GM19397 (cell line): ENCODE measurements at regions not wholly inside any gene's neighbourhood (a gene's known extent, or its start where the extent isn't known, plus 50 kb on each side); places are given as distances from the start of the nearest gene placed in this dataset.

Experiments used
- ATAC-seq: cut with Tn5 transposase; IDR thresholded peaks from one replicate; pipeline ENCODE4 v1.9.1; 2021; ENCODE audit warnings: mild to moderate bottlenecking, moderate library complexity; ENCODE audit not compliant: unreplicated experiment

GRCh38 chr18:45168866-45169600, 446.2 kb upstream of the SLC14A2 start:
- ATAC-seq: no peak

GRCh38 chr18:45169610-45170009, 445.7 kb upstream of the SLC14A2 start:
- no peak for ATAC-seq

GRCh38 chr18:45171679-45172191, 443.5 kb upstream of the SLC14A2 start:
- no peak for ATAC-seq

GRCh38 chr18:45173327-45173726, 441.9 kb upstream of the SLC14A2 start:
- no peak for ATAC-seq

- ATAC-seq: no peak
Measured at GRCh38 chr18:45173799-45174519, 441.3 kb upstream of the SLC14A2 start.

GRCh38 chr18:45174629-45175136, 440.6 kb upstream of the SLC14A2 start:
- ATAC-seq: no peak

- no peak for ATAC-seq
Measured at GRCh38 chr18:45175511-45175910, 439.8 kb upstream of the SLC14A2 start.

- no peak for ATAC-seq
Measured at GRCh38 chr18:45186832-45187231, 428.4 kb upstream of the SLC14A2 start.

GRCh38 chr18:45191795-45192194, 423.5 kb upstream of the SLC14A2 start:
- no peak for ATAC-seq

- ATAC-seq: peak; percentile 98
Measured at GRCh38 chr18:45197526-45197970, 417.7 kb upstream of the SLC14A2 start.

- ATAC-seq: no peak
Measured at GRCh38 chr18:45198526-45198925, 416.8 kb upstream of the SLC14A2 start.

GRCh38 chr18:45201029-45201428, 414.2 kb upstream of the SLC14A2 start:
- ATAC-seq: no peak

- ATAC-seq: no peak
Measured at GRCh38 chr18:45201489-45201888, 413.8 kb upstream of the SLC14A2 start.

GRCh38 chr18:45202061-45202460, 413.2 kb upstream of the SLC14A2 start:
- ATAC-seq: no peak

GRCh38 chr18:45203677-45204076, 411.6 kb upstream of the SLC14A2 start:
- no peak for ATAC-seq

- ATAC-seq: no peak
Measured at GRCh38 chr18:45207328-45207727, 407.9 kb upstream of the SLC14A2 start.

- no peak for ATAC-seq
Measured at GRCh38 chr18:45208164-45208563, 407.1 kb upstream of the SLC14A2 start.

GRCh38 chr18:45212181-45213039, 402.9 kb upstream of the SLC14A2 start:
- peak; percentile 98 for ATAC-seq

- peak; percentile 21 for ATAC-seq
Measured at GRCh38 chr18:45213040-45213333, 402.3 kb upstream of the SLC14A2 start.

GRCh38 chr18:45218436-45218835, 396.8 kb upstream of the SLC14A2 start:
- no peak for ATAC-seq

- ATAC-seq: no peak
Measured at GRCh38 chr18:45221363-45221762, 393.9 kb upstream of the SLC14A2 start.
